Mucosa of rectum (tissue), 2 donors: ENCODE measurements at regions not wholly inside any gene's neighbourhood (a gene's known extent, or its start where the extent isn't known, plus 50 kb on each side); places are given as distances from the start of the nearest gene placed in this dataset.
"Not testable (repeated sequence)": the region's sequence is repeated elsewhere in the genome, so short reads cannot be mapped to it uniquely, and the experiment has no call there.

ENCODE experiments used
- H3K27ac ChIP-seq, 2 donors: one replicate each; pipeline ENCODE4 v1.7.0; 2013; ENCODE audit warnings: inconsistent platforms in 2 of 2, low read depth in 2 of 2, low read length in 2 of 2
- H3K27me3 ChIP-seq, 2 donors: one replicate each; pipeline ENCODE4 v1.7.0; 2013; ENCODE audit warnings: low read length in 2 of 2; ENCODE audit not compliant: control insufficient read depth in 2 of 2, insufficient read depth in 2 of 2
- H3K36me3 ChIP-seq, 2 donors: one replicate each; pipeline ENCODE4 v1.7.0; 2013; ENCODE audit warnings: low read length in 2 of 2; ENCODE audit not compliant: control insufficient read depth in 2 of 2, insufficient read depth in 2 of 2
- H3K4me1 ChIP-seq, 2 donors: one replicate each; pipeline ENCODE4 v1.7.0; 2013; ENCODE audit warnings: low read length in 2 of 2, mild to moderate bottlenecking in 1 of 2; ENCODE audit not compliant: control insufficient read depth in 2 of 2, insufficient read depth in 2 of 2
- H3K4me3 ChIP-seq, 2 donors: one replicate each; pipeline ENCODE4 v1.7.0; 2013; ENCODE audit warnings: low read length in 2 of 2
- H3K9ac ChIP-seq, 2 donors: one replicate each; pipeline ENCODE4 v1.7.0; 2013; ENCODE audit warnings: low read length in 2 of 2, low read depth in 1 of 2, mild to moderate bottlenecking in 1 of 2
- H3K9me3 ChIP-seq, 2 donors: one replicate each; pipeline ENCODE4 v1.7.0; 2013; ENCODE audit warnings: low read length in 2 of 2; ENCODE audit not compliant: control insufficient read depth in 2 of 2
- donor health status: healthy.
- donor health status: Normal muscosa, but diverticular disease.

DNA sequence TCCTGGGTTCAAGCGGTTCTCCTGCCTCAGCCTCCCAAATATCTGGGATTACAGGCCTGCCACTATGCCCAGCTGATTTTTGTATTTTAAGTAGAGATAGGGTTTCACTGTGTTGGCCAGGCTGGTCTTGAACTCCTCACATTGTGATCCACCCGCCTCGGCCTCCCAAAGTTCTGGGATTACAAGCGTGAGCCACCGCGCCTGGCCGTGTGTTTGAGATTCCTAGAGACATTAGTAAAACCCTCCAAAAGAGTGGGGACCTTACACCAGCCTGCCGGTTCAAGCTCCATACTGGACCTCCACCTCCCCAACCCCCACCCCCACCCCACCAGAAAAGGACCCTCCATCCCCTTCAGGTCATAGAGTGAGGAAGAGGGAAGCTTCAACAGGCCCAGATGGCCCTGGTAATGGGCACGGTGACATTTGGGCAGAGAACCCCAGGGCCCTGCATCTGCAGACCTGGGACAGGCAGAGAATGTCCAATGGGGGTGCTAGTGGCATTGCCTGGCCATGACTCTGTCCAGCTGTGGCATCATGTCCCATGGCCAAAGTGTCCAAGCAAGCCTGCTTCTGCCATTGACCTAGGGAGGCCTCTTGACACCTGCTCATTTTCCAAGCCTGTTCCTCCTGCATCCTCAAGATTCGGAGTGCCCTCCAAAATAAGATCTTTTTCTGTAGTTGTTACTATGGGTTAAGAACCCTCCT, 108.9 kb upstream of the KLF13 start:
- Histone ChIP-seq H3K36me3 (no peaks in the 10 kb centered on the region), H3K27ac (no peak overlapping the region), H3K4me3 (no peak overlapping the region), H3K27me3 (no peaks in the 10 kb centered on the region), H3K9ac (no peak overlapping the region), H3K9me3 (no peaks in the 10 kb centered on the region), H3K4me1 (peaks cover 21 to 24% of the 10 kb centered on the region in 2 donors)

DNA sequence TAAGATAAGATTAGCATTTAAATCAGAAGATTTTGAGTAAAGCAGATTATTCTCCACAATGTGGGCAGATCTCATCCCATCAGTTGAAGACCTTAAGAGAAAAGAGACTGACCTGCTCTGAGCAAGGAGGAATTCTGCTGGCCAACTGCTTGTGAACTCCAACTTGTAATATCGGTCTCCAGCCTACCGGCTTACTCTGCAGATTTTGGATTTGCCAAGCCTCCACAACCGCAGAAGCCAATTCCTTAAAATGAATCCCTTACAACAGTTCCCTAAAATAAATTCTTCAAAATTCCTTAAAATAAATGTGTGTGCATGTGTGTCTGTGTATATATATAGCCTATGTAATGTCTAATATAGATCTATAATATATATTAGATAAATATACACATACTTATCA, 107.4 kb upstream of the KLF13 start:
- Histone ChIP-seq H3K4me1 (peaks cover 26 to 34% of the 10 kb centered on the region in 2 donors), H3K9me3 (no peaks in the 10 kb centered on the region), H3K4me3 (no peak overlapping the region), H3K36me3 (peaks cover 0 to 3% of the 10 kb centered on the region in 2 donors), H3K27ac (no peak overlapping the region), H3K27me3 (no peaks in the 10 kb centered on the region), H3K9ac (no peak overlapping the region)

DNA sequence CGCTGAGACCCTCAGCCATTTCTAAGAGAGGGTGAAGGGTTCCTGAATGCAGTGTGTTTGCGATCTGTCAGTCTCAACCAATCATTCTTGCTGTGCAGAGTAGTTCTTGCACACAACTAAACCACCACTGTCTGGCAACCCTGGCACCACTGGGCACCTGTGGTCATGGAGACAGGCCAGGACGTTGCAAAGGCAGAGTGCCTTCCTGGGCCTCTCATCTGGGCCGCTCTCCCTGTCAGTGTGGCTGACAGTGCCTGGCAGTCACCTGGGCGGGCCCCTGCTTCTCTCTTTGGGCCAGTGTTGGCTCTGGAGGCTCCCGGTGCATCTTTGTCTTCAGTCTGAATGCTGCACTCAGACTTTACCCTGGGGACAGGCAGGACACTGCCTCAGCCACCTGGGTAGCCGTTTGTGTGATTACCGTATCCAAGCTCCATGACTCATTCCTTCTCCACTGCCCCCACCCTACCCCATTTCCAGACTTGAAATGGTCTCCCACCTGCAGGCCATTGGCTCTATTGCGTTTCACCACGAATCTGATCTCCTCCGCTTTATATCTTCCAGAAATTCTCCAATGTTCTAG, 104.6 kb upstream of the KLF13 start:
- Histone ChIP-seq H3K27me3 (no peaks in the 10 kb centered on the region), H3K27ac (no peak overlapping the region), H3K4me3 (no peak overlapping the region), H3K36me3 (peaks cover 0 to 3% of the 10 kb centered on the region in 2 donors), H3K9me3 (no peaks in the 10 kb centered on the region), H3K4me1 (peaks cover 8 to 17% of the 10 kb centered on the region in 2 donors), H3K9ac (no peak overlapping the region)

DNA sequence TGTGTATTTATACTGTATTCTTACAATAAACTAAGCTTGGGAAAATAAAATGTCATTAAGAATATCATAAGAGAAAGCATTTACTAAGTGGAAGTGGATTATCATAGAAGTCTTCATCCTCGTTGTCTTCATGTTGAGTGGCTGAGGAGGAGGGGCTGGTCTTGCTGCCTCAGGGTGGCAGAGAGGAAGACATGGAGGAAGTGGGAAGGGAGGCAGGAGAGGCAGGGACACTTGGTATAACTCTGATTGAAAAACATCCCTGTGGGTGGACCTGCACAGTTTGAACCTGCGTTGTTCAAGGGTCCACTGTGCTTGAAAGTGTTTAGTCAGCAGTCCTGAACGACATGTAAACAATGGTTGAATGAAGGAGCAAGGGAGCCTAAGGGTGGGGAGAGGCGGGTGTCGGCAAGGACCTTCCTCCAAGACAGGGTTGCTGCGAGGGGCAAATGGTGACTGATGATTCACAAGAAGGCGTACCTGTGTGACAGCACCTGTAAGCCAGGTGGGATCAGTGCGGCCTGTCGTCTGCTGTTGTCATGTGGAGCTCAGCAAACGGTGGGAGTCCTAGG, 103.8 kb upstream of the KLF13 start:
- Histone ChIP-seq H3K27ac (no peak overlapping the region), H3K9ac (no peak overlapping the region), H3K27me3 (no peaks in the 10 kb centered on the region), H3K36me3 (peaks cover 0 to 3% of the 10 kb centered on the region in 2 donors), H3K4me1 (peaks cover 10 to 18% of the 10 kb centered on the region in 2 donors), H3K4me3 (no peak overlapping the region), H3K9me3 (no peaks in the 10 kb centered on the region)

DNA sequence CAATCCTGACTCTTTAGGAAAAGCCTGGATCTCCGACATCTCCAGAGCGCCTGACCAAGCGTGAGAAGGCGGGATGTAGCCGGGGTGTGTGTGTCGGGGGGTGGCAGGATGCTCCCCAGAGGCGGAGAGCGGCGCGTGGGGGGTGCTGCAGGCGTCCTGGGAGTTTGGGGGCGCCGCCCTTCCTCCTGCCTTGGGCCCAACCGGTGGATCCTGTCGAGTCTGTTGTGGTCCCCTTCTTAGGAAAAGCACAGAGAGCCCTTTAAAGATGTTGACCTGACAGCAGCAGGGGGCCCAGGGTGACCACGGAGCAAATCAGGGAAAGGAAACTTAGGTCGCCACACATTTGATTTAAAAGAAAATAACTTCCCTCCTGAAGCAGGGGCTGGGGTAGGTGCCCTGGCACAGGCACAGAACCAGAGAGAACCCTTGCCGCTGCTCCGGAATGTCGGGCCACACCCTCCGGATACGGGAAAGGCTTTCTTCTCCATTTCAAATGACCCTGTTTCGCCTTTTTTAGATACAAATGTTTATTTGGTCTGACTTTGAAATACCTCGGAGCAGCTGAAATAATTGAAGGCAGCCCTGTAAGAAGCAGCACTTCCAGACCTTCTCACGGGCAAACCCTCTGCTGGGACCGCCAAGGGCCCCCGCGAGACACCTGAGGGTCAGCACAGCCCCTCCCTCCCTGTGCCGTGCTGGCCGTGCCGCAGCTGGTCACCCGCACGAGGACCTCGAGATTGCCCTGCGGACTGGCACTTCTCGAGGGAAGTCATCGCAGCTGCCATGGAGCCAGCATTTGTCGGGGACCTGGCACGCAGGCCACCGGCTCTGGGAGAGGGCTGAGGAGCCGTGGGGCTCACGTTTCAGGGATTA, 102.9 kb upstream of the KLF13 start:
- Histone ChIP-seq H3K27me3 (no peaks in the 10 kb centered on the region), H3K9ac (peak overlapping the region in 1 of 2 donors; percentile 13), H3K9me3 (no peaks in the 10 kb centered on the region), H3K27ac (no peak overlapping the region), H3K4me3 (no peak overlapping the region), H3K4me1 (peaks cover 10 to 19% of the 10 kb centered on the region in 2 donors), H3K36me3 (peaks cover 0 to 3% of the 10 kb centered on the region in 2 donors)

DNA sequence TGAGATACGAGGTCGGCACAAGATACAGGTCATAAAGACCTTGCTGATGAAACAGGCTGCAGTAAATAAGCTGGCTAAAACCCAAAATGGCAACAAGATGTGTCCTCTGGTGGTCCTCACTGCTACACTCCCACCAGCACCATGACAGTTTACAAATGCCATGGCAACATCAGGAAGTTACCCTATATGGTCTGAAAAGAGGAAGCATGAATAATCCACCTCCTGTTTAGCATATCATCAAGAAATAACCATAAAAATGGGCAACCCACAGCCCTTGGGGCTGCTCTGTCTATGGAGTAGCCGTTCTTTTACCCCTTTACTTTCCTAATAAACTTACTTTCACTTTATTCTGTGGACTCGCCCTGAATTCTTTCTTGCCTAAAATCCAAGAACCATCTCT, 102.0 kb upstream of the KLF13 start:
- not testable (repeated sequence) for H3K27me3 ChIP-seq, H3K9me3 ChIP-seq, H3K4me3 ChIP-seq, H3K27ac ChIP-seq, H3K36me3 ChIP-seq, H3K9ac ChIP-seq
- peaks cover 10 to 19% of the 10 kb centered on the region in 2 donors for H3K4me1 ChIP-seq

DNA sequence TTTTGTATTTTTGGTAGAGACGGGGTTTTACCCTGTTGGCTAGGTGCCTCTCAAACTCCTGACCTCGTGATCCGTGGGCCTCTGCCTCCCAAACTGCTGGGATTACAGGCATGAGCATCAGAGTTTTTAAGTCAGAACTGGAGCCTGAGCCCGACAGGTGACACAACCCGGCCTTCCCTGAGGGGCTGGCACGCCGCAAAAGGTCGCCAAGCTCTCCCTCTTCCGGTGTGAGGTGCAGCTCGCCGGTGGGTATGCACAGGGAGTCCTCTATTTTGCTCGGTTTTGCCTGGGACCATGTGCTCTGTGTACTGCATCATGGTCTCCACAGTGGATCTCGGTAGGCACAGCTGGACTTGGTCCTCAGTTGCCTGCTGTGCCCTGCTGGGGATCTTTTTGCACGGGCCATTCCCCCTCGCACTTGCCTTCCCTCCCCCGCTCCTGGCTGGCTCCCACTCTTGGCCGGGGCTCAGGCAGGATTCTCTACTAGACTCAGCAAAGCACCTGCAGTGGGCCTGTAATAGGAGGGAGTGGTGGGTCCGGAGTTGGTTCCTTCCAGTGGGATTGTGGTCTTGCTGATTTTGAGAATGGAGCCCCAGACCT, 101.2 kb upstream of the KLF13 start:
- H3K9ac ChIP-seq: no peak overlapping the region
- H3K4me1 ChIP-seq: peaks cover 10 to 19% of the 10 kb centered on the region in 2 donors
- H3K9me3 ChIP-seq: no peaks in the 10 kb centered on the region
- H3K27me3 ChIP-seq: no peaks in the 10 kb centered on the region
- no peak overlapping the region for H3K27ac ChIP-seq
- H3K4me3 ChIP-seq: no peak overlapping the region
- H3K36me3 ChIP-seq: peaks cover 0 to 3% of the 10 kb centered on the region in 2 donors

DNA sequence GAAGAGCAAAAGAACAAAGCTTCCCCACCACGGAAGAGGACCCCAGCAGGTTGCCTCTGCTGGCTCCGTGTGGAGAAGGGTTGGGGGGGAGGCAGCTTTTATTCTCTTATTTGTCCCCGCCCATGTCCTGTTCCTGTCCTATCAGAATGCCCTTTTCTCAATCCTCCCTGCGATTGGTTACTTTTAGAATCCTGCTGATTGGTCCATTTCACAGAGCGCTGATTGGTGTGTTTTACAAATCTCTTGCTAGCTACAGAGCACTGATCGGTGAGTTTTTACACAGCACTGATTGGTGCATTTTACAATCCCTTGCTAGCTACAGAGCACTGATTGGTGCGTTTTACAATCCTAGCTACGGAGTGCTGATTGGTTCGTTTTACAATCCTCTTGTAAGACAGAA, 100.6 kb upstream of the KLF13 start:
- no peak overlapping the region for H3K27ac ChIP-seq
- peaks cover 10 to 19% of the 10 kb centered on the region in 2 donors for H3K4me1 ChIP-seq
- H3K9ac ChIP-seq: no peak overlapping the region
- H3K36me3 ChIP-seq: peaks cover 0 to 3% of the 10 kb centered on the region in 2 donors
- H3K27me3 ChIP-seq: no peaks in the 10 kb centered on the region
- H3K9me3 ChIP-seq: no peaks in the 10 kb centered on the region
- H3K4me3 ChIP-seq: no peak overlapping the region

DNA sequence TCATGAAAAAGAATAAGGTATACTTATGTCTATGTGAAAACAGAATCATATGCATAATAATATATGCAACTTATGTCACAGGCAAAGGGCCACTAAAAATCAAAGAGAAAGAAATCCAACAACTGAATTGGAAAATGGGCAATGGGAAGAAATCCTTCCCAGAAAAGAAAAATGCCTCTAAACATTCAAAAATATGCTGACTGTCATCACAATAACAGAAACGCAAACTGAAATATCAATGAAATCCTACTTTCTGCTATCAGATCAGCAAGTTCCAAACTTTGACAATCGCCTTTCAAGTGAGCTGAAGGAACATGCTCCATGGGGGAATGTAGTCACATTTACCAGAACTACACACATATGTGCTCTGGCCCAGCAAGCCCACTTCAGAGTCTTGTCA, 99.4 kb upstream of the KLF13 start:
- Histone ChIP-seq H3K4me3 (no peak overlapping the region), H3K9ac (no peak overlapping the region), H3K36me3 (peaks cover 0 to 3% of the 10 kb centered on the region in 2 donors), H3K27ac (no peak overlapping the region), H3K4me1 (peaks cover 10 to 19% of the 10 kb centered on the region in 2 donors), H3K27me3 (no peaks in the 10 kb centered on the region), H3K9me3 (no peaks in the 10 kb centered on the region)
